Fibroblast of lung (primary cell): ENCODE measurements at regions not wholly inside any gene's neighbourhood (a gene's known extent, or its start where the extent isn't known, plus 50 kb on each side); places are given as distances from the start of the nearest gene placed in this dataset.

Experiments used
- EZH2 ChIP-seq: IDR thresholded peaks from 2 replicates; pipeline ENCODE4 v1.5.1; 2012; ENCODE audit warnings: low read length, control low read depth, mild to moderate bottlenecking; ENCODE audit errors: missing control alignments
- TF ChIP-seq, protein P1 (sequence below), 2 donors: IDR thresholded peaks in 1 of 2; conservative IDR thresholded peaks in 1 of 2; 1 replicate in 1 of 2; 2 replicates in 1 of 2; pipeline ENCODE4 v1.5.1; 2011 to 2012; ENCODE audit warnings: low read length in 2 of 2, control low read depth in 1 of 2, inconsistent platforms in 1 of 2, low read depth in 1 of 2, mild to moderate bottlenecking in 1 of 2

DNA sequence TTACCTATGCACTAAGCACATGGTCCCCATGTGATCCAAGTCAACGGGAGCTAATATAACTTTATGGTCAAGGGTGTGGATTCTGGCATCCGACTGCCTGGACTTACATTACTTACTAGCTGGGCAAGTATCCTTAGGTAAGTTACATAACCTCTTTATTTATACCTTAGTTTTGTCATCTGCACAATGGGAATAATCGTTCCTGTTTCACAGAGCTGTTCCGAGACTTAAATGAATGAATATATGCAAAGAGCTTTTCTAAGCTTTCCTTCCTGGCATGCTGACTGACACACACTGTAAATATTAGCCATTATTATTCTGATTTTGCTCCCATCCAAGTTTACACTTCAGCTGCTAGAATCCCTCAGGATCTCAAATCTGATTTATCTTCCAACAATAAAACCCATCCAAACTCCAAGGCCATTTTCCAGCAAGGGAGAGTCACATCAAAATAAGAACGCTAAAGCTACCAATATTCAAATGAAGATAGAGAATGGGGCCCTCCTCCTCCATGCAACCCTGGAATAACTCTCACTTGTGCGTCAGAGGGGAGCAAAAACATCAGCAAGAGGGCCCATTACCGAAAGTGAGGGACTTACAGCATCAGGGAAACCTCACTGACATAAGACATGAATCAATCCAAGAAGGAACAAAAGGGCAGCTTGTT lies 115.6 kb upstream of the KAZN start:
- TF ChIP-seq, protein P1, sequence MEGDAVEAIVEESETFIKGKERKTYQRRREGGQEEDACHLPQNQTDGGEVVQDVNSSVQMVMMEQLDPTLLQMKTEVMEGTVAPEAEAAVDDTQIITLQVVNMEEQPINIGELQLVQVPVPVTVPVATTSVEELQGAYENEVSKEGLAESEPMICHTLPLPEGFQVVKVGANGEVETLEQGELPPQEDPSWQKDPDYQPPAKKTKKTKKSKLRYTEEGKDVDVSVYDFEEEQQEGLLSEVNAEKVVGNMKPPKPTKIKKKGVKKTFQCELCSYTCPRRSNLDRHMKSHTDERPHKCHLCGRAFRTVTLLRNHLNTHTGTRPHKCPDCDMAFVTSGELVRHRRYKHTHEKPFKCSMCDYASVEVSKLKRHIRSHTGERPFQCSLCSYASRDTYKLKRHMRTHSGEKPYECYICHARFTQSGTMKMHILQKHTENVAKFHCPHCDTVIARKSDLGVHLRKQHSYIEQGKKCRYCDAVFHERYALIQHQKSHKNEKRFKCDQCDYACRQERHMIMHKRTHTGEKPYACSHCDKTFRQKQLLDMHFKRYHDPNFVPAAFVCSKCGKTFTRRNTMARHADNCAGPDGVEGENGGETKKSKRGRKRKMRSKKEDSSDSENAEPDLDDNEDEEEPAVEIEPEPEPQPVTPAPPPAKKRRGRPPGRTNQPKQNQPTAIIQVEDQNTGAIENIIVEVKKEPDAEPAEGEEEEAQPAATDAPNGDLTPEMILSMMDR (conservative IDR thresholded peaks at IDR 0.05 in 1 of 2, IDR thresholded peaks at IDR 0.05 in 1 of 2; ENCODE audit: low read depth in 1 of 2, low read length in 2 of 2), result no peak
- no peak for TF ChIP-seq EZH2
